Osteocyte (in vitro differentiated cells): ENCODE measurements at regions not wholly inside any gene's neighbourhood (a gene's known extent, or its start where the extent isn't known, plus 50 kb on each side); places are given as distances from the start of the nearest gene placed in this dataset.

Experiments used
- DNase-seq: peaks from one replicate; pipeline ENCODE4 v3.0.0; 2021; ENCODE audit warnings: mixed read lengths; ENCODE audit not compliant: unreplicated experiment; ENCODE audit errors: extremely low spot score
- H3K27ac Mint-ChIP-seq: one replicate; pipeline ENCODE4 v1.8.0; 2021; ENCODE audit warnings: mild to moderate bottlenecking, mixed read lengths; ENCODE audit not compliant: unreplicated experiment
- H3K27me3 Mint-ChIP-seq: one replicate; pipeline ENCODE4 v1.8.0; 2021; ENCODE audit warnings: mixed read lengths; ENCODE audit not compliant: unreplicated experiment
- H3K36me3 Mint-ChIP-seq: one replicate; pipeline ENCODE4 v1.8.0; 2021; ENCODE audit warnings: mixed read lengths; ENCODE audit not compliant: unreplicated experiment
- H3K4me1 Mint-ChIP-seq: one replicate; pipeline ENCODE4 v1.8.0; 2021; ENCODE audit warnings: mixed read lengths; ENCODE audit not compliant: unreplicated experiment
- H3K4me3 Mint-ChIP-seq: one replicate; pipeline ENCODE4 v1.8.0; 2021; ENCODE audit warnings: mild to moderate bottlenecking, moderate library complexity, mixed read lengths; ENCODE audit not compliant: unreplicated experiment
- H3K9me3 Mint-ChIP-seq: one replicate; pipeline ENCODE4 v1.8.0; 2021; ENCODE audit warnings: mixed read lengths; ENCODE audit not compliant: unreplicated experiment
- TF ChIP-seq, protein P1 (sequence below): fragments of 200-600 bp; sonication (generic); IDR thresholded peaks from 2 replicates; pipeline ENCODE4 v1.5.0; 2021; ENCODE audit warnings: antibody characterized with exemption, mild to moderate bottlenecking, moderate library complexity

DNA sequence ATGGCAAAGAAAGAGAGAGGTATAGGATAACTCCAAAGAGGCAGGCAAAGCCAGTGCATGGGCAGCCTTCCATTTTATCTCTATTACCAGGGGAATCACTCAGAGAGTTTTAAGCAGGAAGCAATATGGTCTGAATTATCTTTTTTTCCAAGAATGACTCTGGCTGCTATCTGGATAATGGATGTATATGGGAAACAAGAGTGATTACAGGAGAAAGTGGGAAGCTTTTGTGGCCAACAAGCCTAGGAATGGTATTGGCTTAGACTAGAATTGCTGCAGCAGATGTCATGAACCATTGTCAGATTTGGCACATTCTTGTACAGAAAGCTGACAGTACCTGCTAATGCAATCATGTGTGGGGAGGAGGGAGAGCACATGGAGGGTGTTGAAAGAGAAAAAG is 73.0 kb upstream of the BTBD3 start:
- peaks cover 2% of the 10 kb centered on the region for H3K27me3 Mint-ChIP-seq
- DNase-seq: no peak
- peaks cover 2% of the 10 kb centered on the region for H3K4me1 Mint-ChIP-seq
- no peaks in the 10 kb centered on the region for H3K9me3 Mint-ChIP-seq
- no peaks in the 10 kb centered on the region for H3K36me3 Mint-ChIP-seq
- H3K27ac Mint-ChIP-seq: no peak overlapping the region
- TF ChIP-seq, protein P1, sequence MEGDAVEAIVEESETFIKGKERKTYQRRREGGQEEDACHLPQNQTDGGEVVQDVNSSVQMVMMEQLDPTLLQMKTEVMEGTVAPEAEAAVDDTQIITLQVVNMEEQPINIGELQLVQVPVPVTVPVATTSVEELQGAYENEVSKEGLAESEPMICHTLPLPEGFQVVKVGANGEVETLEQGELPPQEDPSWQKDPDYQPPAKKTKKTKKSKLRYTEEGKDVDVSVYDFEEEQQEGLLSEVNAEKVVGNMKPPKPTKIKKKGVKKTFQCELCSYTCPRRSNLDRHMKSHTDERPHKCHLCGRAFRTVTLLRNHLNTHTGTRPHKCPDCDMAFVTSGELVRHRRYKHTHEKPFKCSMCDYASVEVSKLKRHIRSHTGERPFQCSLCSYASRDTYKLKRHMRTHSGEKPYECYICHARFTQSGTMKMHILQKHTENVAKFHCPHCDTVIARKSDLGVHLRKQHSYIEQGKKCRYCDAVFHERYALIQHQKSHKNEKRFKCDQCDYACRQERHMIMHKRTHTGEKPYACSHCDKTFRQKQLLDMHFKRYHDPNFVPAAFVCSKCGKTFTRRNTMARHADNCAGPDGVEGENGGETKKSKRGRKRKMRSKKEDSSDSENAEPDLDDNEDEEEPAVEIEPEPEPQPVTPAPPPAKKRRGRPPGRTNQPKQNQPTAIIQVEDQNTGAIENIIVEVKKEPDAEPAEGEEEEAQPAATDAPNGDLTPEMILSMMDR: no peak
- H3K4me3 Mint-ChIP-seq: no peak overlapping the region

DNA sequence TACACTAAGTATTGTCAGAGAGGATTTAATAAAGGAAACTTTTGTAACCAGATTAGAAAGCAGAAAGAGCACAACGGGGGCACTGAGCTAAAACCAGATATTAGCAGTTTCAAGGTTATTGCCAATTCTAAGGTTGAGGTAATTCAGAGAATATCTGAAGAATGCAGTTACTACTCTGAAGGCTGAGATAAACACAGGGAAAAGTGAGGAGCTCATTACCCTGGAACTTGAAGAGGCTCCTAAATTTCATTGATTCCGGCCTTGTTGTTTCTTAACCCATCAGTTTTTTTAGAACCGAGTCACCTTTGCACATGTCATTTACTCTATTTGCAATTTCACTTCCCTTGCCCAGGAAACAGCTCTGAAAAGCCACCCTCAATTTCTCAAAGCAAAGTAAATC is 72.4 kb upstream of the BTBD3 start:
- TF ChIP-seq, protein P1: no peak
- DNase-seq: no peak
- Mint-ChIP-seq H3K36me3 (no peaks in the 10 kb centered on the region), H3K27ac (no peak overlapping the region), H3K9me3 (no peaks in the 10 kb centered on the region), H3K4me3 (no peak overlapping the region), H3K4me1 (peaks cover 2% of the 10 kb centered on the region), H3K27me3 (peaks cover 2% of the 10 kb centered on the region)

DNA sequence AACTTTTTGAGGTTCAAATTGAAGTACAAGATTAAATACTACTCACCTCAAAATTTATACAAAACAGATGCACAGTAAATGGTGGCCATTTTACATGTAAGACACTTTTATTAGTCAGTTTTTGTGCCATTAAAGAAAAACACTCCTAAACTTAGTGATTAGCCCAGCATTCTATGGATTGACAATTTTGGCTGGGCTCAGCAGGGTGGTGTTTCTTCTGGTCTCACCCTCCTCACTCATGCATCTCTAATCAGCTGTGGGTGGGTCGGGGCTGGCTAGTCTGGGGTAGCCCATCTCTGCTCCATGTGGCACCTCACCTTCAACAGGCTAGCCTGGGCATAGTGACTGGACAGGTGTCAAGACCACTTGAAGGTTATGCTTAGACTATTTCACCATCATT is 71.6 kb upstream of the BTBD3 start:
- TF ChIP-seq, protein P1: no peak
- H3K27ac Mint-ChIP-seq: no peak overlapping the region
- no peaks in the 10 kb centered on the region for H3K9me3 Mint-ChIP-seq
- no peak overlapping the region for H3K4me3 Mint-ChIP-seq
- peaks cover 6% of the 10 kb centered on the region for H3K4me1 Mint-ChIP-seq
- H3K27me3 Mint-ChIP-seq: peaks cover 2% of the 10 kb centered on the region
- no peaks in the 10 kb centered on the region for H3K36me3 Mint-ChIP-seq
- DNase-seq: no peak

DNA sequence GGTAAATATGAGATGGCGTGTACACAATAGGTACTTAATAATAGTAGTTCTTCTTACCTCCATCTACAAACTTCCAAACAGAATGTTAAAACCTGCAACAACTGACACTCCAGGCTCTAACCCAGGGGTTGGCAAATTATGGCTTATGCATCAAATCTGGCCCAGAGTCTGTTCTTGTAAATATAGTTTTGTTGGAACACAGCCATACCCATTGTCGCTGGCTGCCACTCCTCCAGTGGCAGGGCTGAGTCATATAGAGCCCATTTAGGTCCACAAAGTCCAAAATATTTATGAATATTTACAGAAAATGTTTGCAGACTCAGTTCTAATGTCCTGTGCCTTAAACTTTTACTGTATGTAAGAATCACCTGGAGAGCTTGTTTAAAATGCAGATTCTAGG is 69.9 kb upstream of the BTBD3 start:
- Mint-ChIP-seq H3K27me3 (peaks cover 2% of the 10 kb centered on the region), H3K36me3 (no peaks in the 10 kb centered on the region), H3K4me1 (peaks cover 8% of the 10 kb centered on the region), H3K27ac (no peak overlapping the region), H3K9me3 (peaks cover 2% of the 10 kb centered on the region), H3K4me3 (no peak overlapping the region)
- TF ChIP-seq, protein P1: no peak
- no peak for DNase-seq

DNA sequence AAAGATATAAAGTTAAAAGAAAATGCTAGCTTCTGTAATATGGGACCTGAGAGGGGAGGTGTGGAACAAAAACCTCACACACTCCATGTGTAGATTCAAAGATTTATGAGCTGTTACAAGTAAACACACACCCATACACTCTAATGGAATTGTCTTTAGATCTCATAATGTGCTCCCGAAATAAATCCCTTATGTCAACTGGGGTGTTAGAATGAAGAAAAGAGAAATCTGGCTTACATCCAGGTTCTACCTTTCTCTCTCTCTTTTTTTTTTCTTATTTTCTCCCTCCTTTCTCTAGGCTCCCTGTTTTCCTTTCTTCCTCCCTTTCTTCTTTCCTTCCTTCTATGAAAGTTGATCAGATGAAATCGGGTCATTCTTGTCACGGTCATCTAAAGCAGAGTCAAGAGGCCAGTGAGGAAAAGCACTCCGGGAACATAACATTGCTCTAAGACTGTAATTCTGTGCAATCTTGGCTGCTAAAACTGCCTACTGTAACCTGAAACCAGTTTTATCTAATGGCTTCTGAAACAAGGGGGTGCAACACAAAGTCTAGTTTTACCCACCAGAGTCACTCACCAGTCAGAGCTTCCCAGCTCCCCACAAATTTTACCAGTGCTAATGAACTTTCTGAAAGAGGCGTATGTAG is 68.3 kb upstream of the BTBD3 start:
- no peak overlapping the region for H3K27ac Mint-ChIP-seq
- peaks cover 4% of the 10 kb centered on the region for H3K9me3 Mint-ChIP-seq
- TF ChIP-seq, protein P1: no peak
- no peak overlapping the region for H3K4me3 Mint-ChIP-seq
- peaks cover 2% of the 10 kb centered on the region for H3K27me3 Mint-ChIP-seq
- no peak for DNase-seq
- H3K4me1 Mint-ChIP-seq: peaks cover 10% of the 10 kb centered on the region
- no peaks in the 10 kb centered on the region for H3K36me3 Mint-ChIP-seq
